T-cell (primary cell): ENCODE measurements at regions not wholly inside any gene's neighbourhood (a gene's known extent, or its start where the extent isn't known, plus 50 kb on each side); places are given as distances from the start of the nearest gene placed in this dataset.

Source experiments
- ATAC-seq, 4 experiments: fragments of 200-7000 bp in 3 of 4; fragments of 150-1000 bp in 1 of 4; cut with Tn5 transposase; replicated peaks in 1 of 4; 1 replicate in 3 of 4; 2 replicates in 1 of 4; pipeline ENCODE4 v1.10.0; 2021; ENCODE audit warnings: moderate library complexity in 3 of 4, mild to moderate bottlenecking in 2 of 4, moderate number of reproducible peaks in 1 of 4
- CTCF ChIA-PET, 2 donors: fragments of 300-600 bp; sonication (Branson Sonifier 250); formaldehyde crosslinking; loops; one replicate each; lab custom pipeline; 2022; ENCODE audit warnings: antibody characterized with exemption in 2 of 2; lab: Charles Lee
- POLR2A ChIA-PET, 2 donors: fragments of 300-600 bp; sonication (Branson Sonifier 250); formaldehyde crosslinking; loops; one replicate each; lab custom pipeline; 2022; ENCODE audit warnings: antibody characterized with exemption in 2 of 2; lab: Charles Lee
- DNase-seq, 35 experiments: peaks; one replicate each; pipeline versions ENCODE4 v3.0.0 to v3.0.0-alpha.2; 2013 to 2023
- H3K27ac ChIP-seq: one replicate; pipeline ENCODE4 v1.5.1; 2013; ENCODE audit warnings: low read length
- H3K27me3 ChIP-seq, 2 experiments: replicated peaks in 1 of 2; 1 replicate in 1 of 2; 2 replicates in 1 of 2; pipeline versions ENCODE4 v1.6.1 to v1.7.0; 2013; ENCODE audit warnings: low read length in 1 of 2, mixed read lengths in 1 of 2; ENCODE audit not compliant: control insufficient read depth in 2 of 2, insufficient read depth in 2 of 2; ENCODE audit errors: extremely low read depth in 1 of 2
- H3K36me3 ChIP-seq, 2 donors: 1 replicate in 1 of 2; 2 replicates in 1 of 2; pipeline versions ENCODE4 v1.6.1 to v1.7.0; 2013; ENCODE audit warnings: low read length in 1 of 2; ENCODE audit not compliant: control insufficient read depth in 2 of 2, insufficient read depth in 1 of 2; ENCODE audit errors: extremely low read depth in 1 of 2
- H3K4me1 ChIP-seq, 2 experiments: 1 replicate in 1 of 2; 2 replicates in 1 of 2; pipeline versions ENCODE4 v1.6.1 to v1.7.0; 2013; ENCODE audit warnings: low read length in 2 of 2, mixed read lengths in 1 of 2; ENCODE audit not compliant: insufficient read depth in 2 of 2, control insufficient read depth in 1 of 2; ENCODE audit errors: extremely low read depth in 1 of 2
- H3K4me3 ChIP-seq, 2 donors: 1 replicate in 1 of 2; 2 replicates in 1 of 2; pipeline versions ENCODE4 v1.5.1 to v1.7.0; 2013; ENCODE audit warnings: mild to moderate bottlenecking in 2 of 2, low read length in 1 of 2, moderate library complexity in 1 of 2; ENCODE audit not compliant: control insufficient read depth in 1 of 2; ENCODE audit errors: extremely low read depth in 1 of 2
- H3K9me3 ChIP-seq: 2 replicates; pipeline ENCODE4 v1.7.0; 2013
- H3K27ac Mint-ChIP-seq, 2 donors: one replicate each; pipeline ENCODE4 v1.8.0; 2020 to 2021; ENCODE audit warnings: mild to moderate bottlenecking in 2 of 2, mixed read lengths in 2 of 2
- H3K27me3 Mint-ChIP-seq, 2 donors: one replicate each; pipeline ENCODE4 v1.8.0; 2021 to 2022; ENCODE audit warnings: mixed read lengths in 2 of 2
- H3K36me3 Mint-ChIP-seq: one replicate; pipeline ENCODE4 v1.8.0; 2021; ENCODE audit warnings: mixed read lengths
- H3K4me1 Mint-ChIP-seq, 3 donors: one replicate each; pipeline ENCODE4 v1.8.0; 2020 to 2022; ENCODE audit warnings: mixed read lengths in 3 of 3, mild to moderate bottlenecking in 1 of 3
- H3K4me3 Mint-ChIP-seq, 3 donors: one replicate each; pipeline ENCODE4 v1.8.0; 2020 to 2022; ENCODE audit warnings: mild to moderate bottlenecking in 3 of 3, mixed read lengths in 3 of 3, moderate library complexity in 3 of 3
- H3K9me3 Mint-ChIP-seq, 3 donors: one replicate each; pipeline ENCODE4 v1.8.0; 2020 to 2022; ENCODE audit warnings: mixed read lengths in 3 of 3
- WGBS: methylation state at CpG from one replicate; pipeline ENCODE4 v1.1.5; 2013; ENCODE audit warnings: missing lambda C conversion rate; ENCODE audit not compliant: insufficient coverage; 5-methylcytosine and 5-hydroxymethylcytosine counted together

- Histone ChIP-seq H3K27ac (no peak overlapping the region), H3K36me3 (no peaks in the 10 kb centered on the region), H3K4me3 (no peak overlapping the region), H3K9me3 (no peaks in the 10 kb centered on the region), H3K27me3 (peaks cover 0 to 4% of the 10 kb centered on the region in 2 experiments), H3K4me1 (no peaks in the 10 kb centered on the region)
- DNase-seq = no peak
- Mint-ChIP-seq H3K27ac (no peak overlapping the region), H3K4me3 (no peak overlapping the region), H3K9me3 (no peaks in the 10 kb centered on the region), H3K4me1 (no peaks in the 10 kb centered on the region), H3K27me3 (peaks cover 8 to 17% of the 10 kb centered on the region in 2 donors), H3K36me3 (no peaks in the 10 kb centered on the region)
- no peak for ATAC-seq
- 31% methylated on average over 3 of the region's 3 CpGs for WGBS
- ChIA-PET CTCF (no interaction called here), POLR2A (no interaction called here)
Measured at GRCh38 chr6:145241039-145241438, 494.3 kb downstream of the EPM2A start.

- H3K4me1 Mint-ChIP-seq = no peaks in the 10 kb centered on the region
- H3K9me3 Mint-ChIP-seq = no peaks in the 10 kb centered on the region
- no peaks in the 10 kb centered on the region for H3K36me3 Mint-ChIP-seq
- ATAC-seq = no peak
- no peak overlapping the region for H3K4me3 Mint-ChIP-seq
- no peak overlapping the region for H3K27ac ChIP-seq
- WGBS = 38% methylated on average over 1 of the region's 3 CpGs
- H3K36me3 ChIP-seq = no peaks in the 10 kb centered on the region
- ChIA-PET CTCF (no interaction called here), POLR2A (no interaction called here)
- no peak overlapping the region for H3K4me3 ChIP-seq
- H3K27ac Mint-ChIP-seq = no peak overlapping the region
- H3K27me3 ChIP-seq = peaks cover 0 to 7% of the 10 kb centered on the region in 2 experiments
- H3K9me3 ChIP-seq = no peaks in the 10 kb centered on the region
- DNase-seq = no peak
- no peaks in the 10 kb centered on the region for H3K4me1 ChIP-seq
- H3K27me3 Mint-ChIP-seq = peaks cover 8 to 13% of the 10 kb centered on the region in 2 donors
Measured at GRCh38 chr6:145241721-145242120, 493.6 kb downstream of the EPM2A start.

- DNase-seq (no peak), ATAC-seq (no peak)
- H3K4me3 Mint-ChIP-seq = no peak overlapping the region
- Histone ChIP-seq H3K4me1 (no peaks in the 10 kb centered on the region), H3K4me3 (no peak overlapping the region), H3K36me3 (no peaks in the 10 kb centered on the region), H3K27ac (no peak overlapping the region), H3K27me3 (peaks cover 0 to 7% of the 10 kb centered on the region in 2 experiments), H3K9me3 (no peaks in the 10 kb centered on the region)
- no peaks in the 10 kb centered on the region for H3K9me3 Mint-ChIP-seq
- no peaks in the 10 kb centered on the region for H3K36me3 Mint-ChIP-seq
- peaks cover 5 to 8% of the 10 kb centered on the region in 2 donors for H3K27me3 Mint-ChIP-seq
- H3K27ac Mint-ChIP-seq = no peak overlapping the region
- POLR2A ChIA-PET = no interaction called here
- CTCF ChIA-PET = no interaction called here
- H3K4me1 Mint-ChIP-seq = no peaks in the 10 kb centered on the region
- WGBS = 67% methylated on average over 1 of the region's 3 CpGs
Measured at GRCh38 chr6:145244349-145245100, 490.8 kb downstream of the EPM2A start.

- Histone ChIP-seq H3K4me3 (no peak overlapping the region), H3K4me1 (no peaks in the 10 kb centered on the region), H3K9me3 (no peaks in the 10 kb centered on the region), H3K27ac (no peak overlapping the region), H3K36me3 (no peaks in the 10 kb centered on the region), H3K27me3 (peaks cover 0 to 7% of the 10 kb centered on the region in 2 experiments)
- CTCF ChIA-PET = no interaction called here
- H3K36me3 Mint-ChIP-seq = no peaks in the 10 kb centered on the region
- ATAC-seq = no peak
- H3K4me3 Mint-ChIP-seq = no peak overlapping the region
- no peaks in the 10 kb centered on the region for H3K4me1 Mint-ChIP-seq
- H3K27me3 Mint-ChIP-seq = peaks cover 5 to 8% of the 10 kb centered on the region in 2 donors
- no peak for DNase-seq
- H3K9me3 Mint-ChIP-seq = no peaks in the 10 kb centered on the region
- WGBS = 77% methylated on average over 2 of the region's 4 CpGs
- POLR2A ChIA-PET = no interaction called here
- H3K27ac Mint-ChIP-seq = no peak overlapping the region
Measured at GRCh38 chr6:145245119-145245518, 490.2 kb downstream of the EPM2A start.

DNA sequence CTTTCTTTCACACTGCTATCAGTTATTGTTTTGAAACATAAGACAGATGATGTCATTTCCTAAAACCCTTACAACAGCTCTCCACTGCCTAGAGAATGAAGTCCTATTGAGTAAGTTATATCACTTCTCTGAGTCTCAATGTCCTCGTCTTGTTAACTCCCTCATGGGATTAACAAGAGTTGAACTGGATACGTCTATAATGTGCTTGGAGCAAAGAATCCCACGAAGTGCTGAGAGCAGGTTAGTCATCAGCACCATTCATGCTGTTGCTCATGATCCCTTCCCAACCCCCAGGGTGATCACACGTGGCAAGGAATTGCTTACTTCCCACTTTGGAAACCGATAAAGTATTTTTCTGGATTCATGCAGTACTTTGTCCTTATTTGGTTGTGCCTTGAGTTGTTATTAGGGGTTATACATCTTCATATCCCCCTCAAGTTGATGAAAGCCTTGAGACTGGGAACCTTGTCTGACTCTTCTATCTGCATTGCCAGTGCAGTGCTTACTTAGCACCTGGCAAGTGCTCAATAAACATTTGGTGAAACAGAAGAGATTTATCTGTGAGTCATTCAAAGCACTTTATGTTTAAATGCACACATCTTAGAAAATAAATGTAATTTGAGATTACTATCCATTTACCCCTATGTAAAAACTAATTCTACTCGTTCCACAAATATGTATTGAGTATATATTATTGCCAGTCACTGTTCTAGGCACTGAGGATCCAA is 487.5 kb downstream of the EPM2A start:
- Mint-ChIP-seq H3K27me3 (peaks cover 0 to 2% of the 10 kb centered on the region in 2 donors), H3K36me3 (no peaks in the 10 kb centered on the region), H3K4me1 (no peaks in the 10 kb centered on the region), H3K27ac (no peak overlapping the region), H3K4me3 (no peak overlapping the region), H3K9me3 (no peaks in the 10 kb centered on the region)
- Histone ChIP-seq H3K27me3 (peaks cover 0 to 7% of the 10 kb centered on the region in 2 experiments), H3K36me3 (no peaks in the 10 kb centered on the region), H3K4me1 (no peaks in the 10 kb centered on the region), H3K4me3 (no peak overlapping the region), H3K9me3 (no peaks in the 10 kb centered on the region), H3K27ac (no peak overlapping the region)
- ChIA-PET POLR2A (no interaction called here), CTCF (no interaction called here)
- 72% methylated on average over 4 of the region's 6 CpGs for WGBS
- ATAC-seq (no peak), DNase-seq (no peak)

DNA sequence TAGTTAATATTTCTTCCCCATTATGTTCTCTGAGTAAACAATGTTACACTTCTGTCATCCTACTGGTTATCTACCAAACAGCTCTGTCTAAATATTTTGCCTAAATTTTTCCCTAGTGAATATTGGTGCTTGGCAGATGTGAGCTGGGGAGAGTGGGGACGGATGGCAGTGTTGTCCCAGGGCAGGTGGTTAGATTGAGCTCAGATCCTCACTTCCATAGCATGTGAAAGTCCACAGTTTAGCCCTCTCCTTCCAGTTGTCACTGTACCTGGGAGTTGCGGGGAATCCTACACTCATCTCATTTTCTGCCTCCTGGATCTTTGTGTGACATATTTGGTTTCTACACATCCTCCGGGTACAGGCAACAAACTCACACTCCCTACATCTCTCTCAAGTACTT is 484.9 kb downstream of the EPM2A start:
- no peak for DNase-seq
- Mint-ChIP-seq H3K36me3 (no peaks in the 10 kb centered on the region), H3K9me3 (no peaks in the 10 kb centered on the region), H3K4me1 (no peaks in the 10 kb centered on the region), H3K4me3 (no peak overlapping the region), H3K27me3 (no peaks in the 10 kb centered on the region), H3K27ac (no peak overlapping the region)
- no peak overlapping the region for H3K27ac ChIP-seq
- no peak overlapping the region for H3K4me3 ChIP-seq
- ChIA-PET CTCF (interaction anchor here in 1 of 2 donors (0.9 kb wide), 1 partner anchor 383 kb away, joined by 3 read pairs; no protein-coding TSS in a partner anchor), POLR2A (no interaction called here)
- no peaks in the 10 kb centered on the region for H3K9me3 ChIP-seq
- ATAC-seq = no peak
- no CpG with 5 or more reads among the region's 3 CpGs for WGBS
- H3K4me1 ChIP-seq = no peaks in the 10 kb centered on the region
- peaks cover 0 to 3% of the 10 kb centered on the region in 2 experiments for H3K27me3 ChIP-seq
- H3K36me3 ChIP-seq = no peaks in the 10 kb centered on the region
